GM04504 (cell line): ENCODE measurements at regions not wholly inside any gene's neighbourhood (a gene's known extent, or its start where the extent isn't known, plus 50 kb on each side); places are given as distances from the start of the nearest gene placed in this dataset.

Experiments used
- DNase-seq: peaks from one replicate; pipeline ENCODE4 v3.0.0-alpha.2; 2012; ENCODE audit warnings: low read depth

- DNase-seq, result no peak
Measured at GRCh38 chr3:74507691-74508090, 106.8 kb downstream of the CNTN3 start.

GRCh38 chr3:74506246-74506645 lies 108.2 kb downstream of the CNTN3 start:
- DNase-seq, result no peak

- no peak for DNase-seq
Measured at GRCh38 chr3:74501007-74501406, 113.5 kb downstream of the CNTN3 start.

- no peak for DNase-seq
Measured at GRCh38 chr3:74500257-74500656, 114.2 kb downstream of the CNTN3 start.

GRCh38 chr3:74491874-74492273 lies 122.6 kb downstream of the CNTN3 start:
- no peak for DNase-seq

- DNase-seq, result no peak
Measured at GRCh38 chr3:74489050-74489792, 125.2 kb downstream of the CNTN3 start.

- DNase-seq, result no peak
Measured at GRCh38 chr3:74479915-74480314, 134.5 kb downstream of the CNTN3 start.

- DNase-seq, result no peak
Measured at GRCh38 chr3:74470313-74470712, 144.1 kb downstream of the CNTN3 start.

- no peak for DNase-seq
Measured at GRCh38 chr3:74469713-74470112, 144.7 kb downstream of the CNTN3 start.

GRCh38 chr3:74469151-74469550 lies 145.3 kb downstream of the CNTN3 start:
- DNase-seq, result peak; percentile 50

- DNase-seq, result peak; percentile 51
Measured at GRCh38 chr3:74465715-74466410, 148.6 kb downstream of the CNTN3 start.

- no peak for DNase-seq
Measured at GRCh38 chr3:74463515-74463914, 150.9 kb downstream of the CNTN3 start.

- no peak for DNase-seq
Measured at GRCh38 chr3:74456166-74456565, 158.3 kb downstream of the CNTN3 start.

- DNase-seq, result no peak
Measured at GRCh38 chr3:74447221-74447620, 167.2 kb downstream of the CNTN3 start.

- no peak for DNase-seq
Measured at GRCh38 chr3:74445541-74445940, 168.9 kb downstream of the CNTN3 start.

GRCh38 chr3:74443102-74443501 lies 171.4 kb downstream of the CNTN3 start:
- DNase-seq, result no peak

- DNase-seq, result no peak
Measured at GRCh38 chr3:74442683-74443082, 171.8 kb downstream of the CNTN3 start.

- no peak for DNase-seq
Measured at GRCh38 chr3:74442068-74442467, 172.4 kb downstream of the CNTN3 start.

- no peak for DNase-seq
Measured at GRCh38 chr3:74436184-74436583, 178.3 kb downstream of the CNTN3 start.

GRCh38 chr3:74435631-74436030 lies 178.8 kb downstream of the CNTN3 start:
- no peak for DNase-seq

GRCh38 chr3:74434406-74434805 lies 180.1 kb downstream of the CNTN3 start:
- no peak for DNase-seq

GRCh38 chr3:74426571-74426970 lies 187.9 kb downstream of the CNTN3 start:
- DNase-seq, result peak; percentile 38

GRCh38 chr3:74423867-74424266 lies 190.6 kb downstream of the CNTN3 start:
- DNase-seq, result no peak
